OCI-LY7 (cell line): ENCODE measurements at regions not wholly inside any gene's neighbourhood (a gene's known extent, or its start where the extent isn't known, plus 50 kb on each side); places are given as distances from the start of the nearest gene placed in this dataset.

Source experiments
- CTCF ChIP-seq: fragments of 200-600 bp; sonication (generic); conservative IDR thresholded peaks from 2 replicates; pipeline ENCODE4 v1.5.1; 2014; ENCODE audit warnings: mild to moderate bottlenecking, antibody characterized with exemption, low read length, moderate library complexity, mixed read lengths
- EZH2phosphoT487 ChIP-seq: fragments of 200-600 bp; sonication (generic); IDR thresholded peaks from 2 replicates; pipeline ENCODE4 v1.6.1; 2018; ENCODE audit warnings: low read depth, borderline replicate concordance, mild to moderate bottlenecking, mixed run types, antibody characterized with exemption, low read length, moderate library complexity, mixed read lengths

- TF ChIP-seq CTCF (no peak), EZH2phosphoT487 (no peak)
These were observed 535.1 kb downstream of the FAT4 start for GRCh38 chr4:125849869-125850268.
